Astrocyte (in vitro differentiated cells and primary cell): ENCODE measurements at regions not wholly inside any gene's neighbourhood (a gene's known extent, or its start where the extent isn't known, plus 50 kb on each side); places are given as distances from the start of the nearest gene placed in this dataset.

Experiments used
- DNase-seq: peaks from one replicate; pipeline ENCODE4 v3.0.0-alpha.2; 2010; ENCODE audit warnings: low read depth
- FAIRE-seq: peaks from 2 replicates; lab custom pipeline; 2011; peaks lifted over from hg19 to GRCh38; lab: Jason Lieb, UNC
- H2AFZ ChIP-seq: 2 replicates; pipeline ENCODE4 v1.6.0; 2012; ENCODE audit warnings: low read depth, low read length, inconsistent platforms
- H3K27ac ChIP-seq: 2 replicates; pipeline ENCODE4 v1.5.1; 2011; ENCODE audit warnings: low read depth, low read length, inconsistent platforms
- H3K27me3 ChIP-seq: 2 replicates; pipeline ENCODE4 v1.6.0; 2011; ENCODE audit warnings: low read length, inconsistent platforms; ENCODE audit not compliant: insufficient read depth
- H3K36me3 ChIP-seq: 2 replicates; pipeline ENCODE4 v1.5.1; 2011; ENCODE audit warnings: low read length, inconsistent platforms; ENCODE audit not compliant: insufficient read depth
- H3K4me1 ChIP-seq: 2 replicates; pipeline ENCODE4 v1.5.1; 2011; ENCODE audit warnings: low read length, inconsistent platforms; ENCODE audit not compliant: insufficient read depth
- H3K4me2 ChIP-seq: 2 replicates; pipeline ENCODE4 v1.6.0; 2012; ENCODE audit warnings: low read length, inconsistent platforms
- H3K4me3 ChIP-seq: 2 replicates; pipeline ENCODE4 v1.5.1; 2011; ENCODE audit warnings: low read depth, mild to moderate bottlenecking, low read length, inconsistent platforms; ENCODE audit not compliant: insufficient read depth
- H3K79me2 ChIP-seq: 2 replicates; pipeline ENCODE4 v1.6.0; 2012; ENCODE audit warnings: mild to moderate bottlenecking, low read length, inconsistent platforms; ENCODE audit not compliant: insufficient read depth
- H3K9ac ChIP-seq: 2 replicates; pipeline ENCODE4 v1.6.0; 2012; ENCODE audit warnings: mild to moderate bottlenecking, low read length, inconsistent platforms
- H3K9me3 ChIP-seq: 2 replicates; pipeline ENCODE4 v1.5.1; 2012; ENCODE audit warnings: low read depth, mild to moderate bottlenecking, low read length, inconsistent platforms; ENCODE audit not compliant: insufficient read depth
- H4K20me1 ChIP-seq: 2 replicates; pipeline ENCODE4 v1.6.0; 2012; ENCODE audit warnings: low read length, inconsistent platforms; ENCODE audit not compliant: insufficient read depth
- H3K27ac Mint-ChIP-seq: one replicate; pipeline ENCODE4 v1.8.0; 2021; ENCODE audit warnings: mild to moderate bottlenecking, mixed read lengths; ENCODE audit not compliant: unreplicated experiment
- H3K27me3 Mint-ChIP-seq: one replicate; pipeline ENCODE4 v1.8.0; 2021; ENCODE audit warnings: low read depth, mixed read lengths; ENCODE audit not compliant: unreplicated experiment
- H3K36me3 Mint-ChIP-seq: one replicate; pipeline ENCODE4 v1.8.0; 2021; ENCODE audit warnings: low read depth, mixed read lengths; ENCODE audit not compliant: unreplicated experiment
- H3K4me1 Mint-ChIP-seq: one replicate; pipeline ENCODE4 v1.8.0; 2021; ENCODE audit warnings: low read depth, mixed read lengths; ENCODE audit not compliant: unreplicated experiment
- H3K4me3 Mint-ChIP-seq: one replicate; pipeline ENCODE4 v1.8.0; 2021; ENCODE audit warnings: mild to moderate bottlenecking, moderate library complexity, mixed read lengths; ENCODE audit not compliant: unreplicated experiment
- H3K9me3 Mint-ChIP-seq: one replicate; pipeline ENCODE4 v1.8.0; 2021; ENCODE audit warnings: mild to moderate bottlenecking, mixed read lengths; ENCODE audit not compliant: unreplicated experiment
- CTCF ChIP-seq: IDR thresholded peaks from 2 replicates; pipeline ENCODE4 v1.5.1; 2011; ENCODE audit warnings: low read depth, mild to moderate bottlenecking, inconsistent platforms, low read length, moderate library complexity; ENCODE audit not compliant: insufficient read depth
- EZH2 ChIP-seq: IDR thresholded peaks from 2 replicates; pipeline ENCODE4 v1.6.1; 2012; ENCODE audit warnings: mild to moderate bottlenecking, low read length, inconsistent platforms; ENCODE audit not compliant: insufficient read depth

GRCh38 chr1:203985044-203985443 is 87.9 kb upstream of the SOX13 start:
- H3K4me3 Mint-ChIP-seq: no peak overlapping the region

GRCh38 chr1:203985676-203986075 is 87.2 kb upstream of the SOX13 start:
- Histone ChIP-seq H3K9ac (no peak overlapping the region), H3K4me3 (no peak overlapping the region), H3K27me3 (no peaks in the 10 kb centered on the region), H2AFZ (no peak overlapping the region), H4K20me1 (no peaks in the 10 kb centered on the region), H3K79me2 (no peaks in the 10 kb centered on the region), H3K4me2 (no peak overlapping the region), H3K9me3 (no peaks in the 10 kb centered on the region), H3K36me3 (no peaks in the 10 kb centered on the region), H3K27ac (no peak overlapping the region), H3K4me1 (no peaks in the 10 kb centered on the region)
- Mint-ChIP-seq H3K27ac (no peak overlapping the region), H3K9me3 (peaks cover 8% of the 10 kb centered on the region), H3K27me3 (no peaks in the 10 kb centered on the region), H3K4me3 (no peak overlapping the region), H3K4me1 (peaks cover 5% of the 10 kb centered on the region), H3K36me3 (no peaks in the 10 kb centered on the region)
- DNase-seq: no peak
- FAIRE-seq: no peak
- TF ChIP-seq EZH2: no peak
- TF ChIP-seq CTCF: no peak

More at GRCh38 chr1:203985044-203985443, 87.9 kb upstream of the SOX13 start:
- H3K4me1 ChIP-seq: no peaks in the 10 kb centered on the region
- H3K79me2 ChIP-seq: no peaks in the 10 kb centered on the region
- Mint-ChIP-seq H3K27me3 (no peaks in the 10 kb centered on the region), H3K4me1 (peaks cover 5% of the 10 kb centered on the region), H3K36me3 (no peaks in the 10 kb centered on the region), H3K9me3 (peaks cover 8% of the 10 kb centered on the region), H3K27ac (no peak overlapping the region)
- no peak overlapping the region for H2AFZ ChIP-seq
- H4K20me1 ChIP-seq: no peaks in the 10 kb centered on the region
- H3K27ac ChIP-seq: no peak overlapping the region
- TF ChIP-seq EZH2: no peak
- no peak for TF ChIP-seq CTCF
- H3K27me3 ChIP-seq: no peaks in the 10 kb centered on the region
- DNase-seq (no peak), FAIRE-seq (no peak)
- no peaks in the 10 kb centered on the region for H3K9me3 ChIP-seq
- H3K4me3 ChIP-seq: no peak overlapping the region
- H3K36me3 ChIP-seq: no peaks in the 10 kb centered on the region
- H3K4me2 ChIP-seq: no peak overlapping the region
- H3K9ac ChIP-seq: no peak overlapping the region

GRCh38 chr1:203986887-203987461 is 85.9 kb upstream of the SOX13 start:
- no peaks in the 10 kb centered on the region for H3K79me2 ChIP-seq
- no peaks in the 10 kb centered on the region for H3K9me3 ChIP-seq
- H2AFZ ChIP-seq: no peak overlapping the region
- peaks cover 6% of the 10 kb centered on the region for H3K9me3 Mint-ChIP-seq
- no peaks in the 10 kb centered on the region for H3K27me3 ChIP-seq
- peaks cover 5% of the 10 kb centered on the region for H3K4me1 Mint-ChIP-seq
- TF ChIP-seq EZH2: no peak
- TF ChIP-seq CTCF: no peak
- no peak overlapping the region for H3K4me3 Mint-ChIP-seq
- H3K4me2 ChIP-seq: no peak overlapping the region
- no peaks in the 10 kb centered on the region for H3K4me1 ChIP-seq
- no peaks in the 10 kb centered on the region for H4K20me1 ChIP-seq
- no peaks in the 10 kb centered on the region for H3K36me3 ChIP-seq
- H3K36me3 Mint-ChIP-seq: no peaks in the 10 kb centered on the region
- no peak overlapping the region for H3K27ac Mint-ChIP-seq
- H3K27me3 Mint-ChIP-seq: no peaks in the 10 kb centered on the region
- no peak overlapping the region for H3K4me3 ChIP-seq
- DNase-seq: no peak
- no peak overlapping the region for H3K27ac ChIP-seq
- no peak for FAIRE-seq
- H3K9ac ChIP-seq: no peak overlapping the region
